Loucy (cell line): ENCODE measurements at regions not wholly inside any gene's neighbourhood (a gene's known extent, or its start where the extent isn't known, plus 50 kb on each side); places are given as distances from the start of the nearest gene placed in this dataset.

Experiments used
- CTCF ChIP-seq: fragments of 200-600 bp; sonication (generic); conservative IDR thresholded peaks from 2 replicates; pipeline ENCODE4 v1.5.1; 2014; ENCODE audit warnings: mild to moderate bottlenecking, antibody characterized with exemption, low read length
- EZH2phosphoT487 ChIP-seq: fragments of 200-600 bp; IDR thresholded peaks from 2 replicates; pipeline ENCODE4 v1.6.1; 2018; ENCODE audit warnings: antibody characterized with exemption, mild to moderate bottlenecking, moderate library complexity, borderline replicate concordance

GRCh38 chr19:31681121-31681520 is 331.9 kb upstream of the TSHZ3 start:
- no peak for TF ChIP-seq CTCF
- TF ChIP-seq EZH2phosphoT487: no peak
